Endothelial cell of umbilical vein (primary cell): ENCODE measurements at regions not wholly inside any gene's neighbourhood (a gene's known extent, or its start where the extent isn't known, plus 50 kb on each side); places are given as distances from the start of the nearest gene placed in this dataset.
"Not testable (repeated sequence)": the region's sequence is repeated elsewhere in the genome, so short reads cannot be mapped to it uniquely, and the experiment has no call there.

ENCODE experiments used
- POLR2A ChIP-seq: IDR thresholded peaks from 2 replicates; pipeline ENCODE4 v1.6.1; 2012; ENCODE audit warnings: low read depth, mild to moderate bottlenecking, control low read depth, low read length
- POLR2AphosphoS5 ChIP-seq: IDR thresholded peaks from 2 replicates; pipeline ENCODE4 v1.6.1; 2012; ENCODE audit warnings: low read depth, mild to moderate bottlenecking, control low read depth, low read length, moderate library complexity; ENCODE audit not compliant: insufficient read depth
- TF ChIP-seq, protein P1 (sequence below), 2 donors: IDR thresholded peaks; 1 replicate in 1 of 2; 2 replicates in 1 of 2; pipeline ENCODE4 v1.5.1; 2011; ENCODE audit warnings: low read length in 2 of 2, mild to moderate bottlenecking in 2 of 2, moderate library complexity in 2 of 2, control low read depth in 1 of 2, inconsistent platforms in 1 of 2, low read depth in 1 of 2; ENCODE audit not compliant: insufficient read depth in 1 of 2; ENCODE audit errors: extremely low read depth in 1 of 2

DNA sequence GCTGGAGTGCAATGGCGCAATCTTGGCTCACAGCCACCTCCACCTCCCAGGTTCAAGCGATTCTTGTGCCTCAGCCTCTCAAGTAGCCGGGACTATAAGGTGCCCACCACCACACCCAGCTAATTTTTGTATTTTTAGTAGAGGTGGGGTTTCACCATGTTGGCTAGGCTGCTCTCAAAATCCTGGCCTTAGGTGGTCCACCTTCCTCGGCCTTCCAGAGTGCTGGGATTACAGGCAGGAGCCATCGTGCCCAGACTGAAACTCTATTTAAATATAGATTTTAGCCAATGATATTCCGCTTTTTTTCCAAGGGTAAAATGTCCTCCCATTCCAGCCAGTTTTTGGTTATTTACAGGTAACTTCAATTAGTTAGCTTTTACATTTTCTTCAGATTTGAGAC lies 79.4 kb upstream of the TPTE start:
- TF ChIP-seq POLR2A, POLR2AphosphoS5: not testable (repeated sequence)
- TF ChIP-seq, protein P1, sequence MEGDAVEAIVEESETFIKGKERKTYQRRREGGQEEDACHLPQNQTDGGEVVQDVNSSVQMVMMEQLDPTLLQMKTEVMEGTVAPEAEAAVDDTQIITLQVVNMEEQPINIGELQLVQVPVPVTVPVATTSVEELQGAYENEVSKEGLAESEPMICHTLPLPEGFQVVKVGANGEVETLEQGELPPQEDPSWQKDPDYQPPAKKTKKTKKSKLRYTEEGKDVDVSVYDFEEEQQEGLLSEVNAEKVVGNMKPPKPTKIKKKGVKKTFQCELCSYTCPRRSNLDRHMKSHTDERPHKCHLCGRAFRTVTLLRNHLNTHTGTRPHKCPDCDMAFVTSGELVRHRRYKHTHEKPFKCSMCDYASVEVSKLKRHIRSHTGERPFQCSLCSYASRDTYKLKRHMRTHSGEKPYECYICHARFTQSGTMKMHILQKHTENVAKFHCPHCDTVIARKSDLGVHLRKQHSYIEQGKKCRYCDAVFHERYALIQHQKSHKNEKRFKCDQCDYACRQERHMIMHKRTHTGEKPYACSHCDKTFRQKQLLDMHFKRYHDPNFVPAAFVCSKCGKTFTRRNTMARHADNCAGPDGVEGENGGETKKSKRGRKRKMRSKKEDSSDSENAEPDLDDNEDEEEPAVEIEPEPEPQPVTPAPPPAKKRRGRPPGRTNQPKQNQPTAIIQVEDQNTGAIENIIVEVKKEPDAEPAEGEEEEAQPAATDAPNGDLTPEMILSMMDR (IDR thresholded peaks at IDR 0.05; ENCODE audit: extremely low read depth in 1 of 2, insufficient read depth in 1 of 2, low read depth in 1 of 2, low read length in 2 of 2), result not testable (repeated sequence)
